Vagina (tissue), 2 donors: ENCODE measurements at regions not wholly inside any gene's neighbourhood (a gene's known extent, or its start where the extent isn't known, plus 50 kb on each side); places are given as distances from the start of the nearest gene placed in this dataset.

ENCODE experiments used
- DNase-seq, 2 donors: peaks; one replicate each; pipeline ENCODE4 v3.0.0-alpha.2; 2017; ENCODE audit errors: extremely low spot score in 2 of 2
- H3K27ac ChIP-seq: fragments of 200-600 bp; sonication (generic); one replicate; pipeline ENCODE4 v1.5.1; 2019
- H3K27me3 ChIP-seq: fragments of 200-600 bp; sonication (generic); one replicate; pipeline ENCODE4 v1.5.1; 2019
- H3K36me3 ChIP-seq, 2 donors: fragments of 200-600 bp; sonication (generic); one replicate each; pipeline ENCODE4 v1.5.1; 2017 to 2019
- H3K4me1 ChIP-seq: fragments of 200-600 bp; sonication (generic); one replicate; pipeline ENCODE4 v1.5.1; 2019
- H3K4me3 ChIP-seq, 2 donors: fragments of 200-600 bp; sonication (generic); 1 replicate in 1 of 2; 2 replicates in 1 of 2; pipeline ENCODE4 v1.5.1; 2016 to 2019
- H3K9me3 ChIP-seq: fragments of 200-600 bp; sonication (generic); one replicate; pipeline ENCODE4 v1.5.1; 2019
- CTCF ChIP-seq, 3 experiments: fragments of 450-650 bp in 2 of 3; fragments of 200-600 bp in 1 of 3; sonication (generic) in 1 of 3; IDR thresholded peaks; one replicate each; pipeline ENCODE4 v1.5.1; 2017 to 2019; ENCODE audit warnings: antibody characterized with exemption in 3 of 3, mild to moderate bottlenecking in 2 of 3, moderate library complexity in 2 of 3
- POLR2A ChIP-seq, 2 donors: fragments of 450-650 bp; IDR thresholded peaks; one replicate each; pipeline ENCODE4 v1.6.1; 2017; ENCODE audit warnings: antibody characterized with exemption in 2 of 2, mild to moderate bottlenecking in 2 of 2, moderate library complexity in 2 of 2
- POLR2AphosphoS5 ChIP-seq, 2 donors: sonication (generic); formaldehyde crosslinking; IDR thresholded peaks; one replicate each; pipeline ENCODE4 v1.9.0; 2017; ENCODE audit warnings: antibody characterized with exemption in 2 of 2, mild to moderate bottlenecking in 2 of 2, low read depth in 1 of 2; ENCODE audit not compliant: insufficient read depth in 1 of 2
- intact Hi-C: fragments of 100-400 bp; cut with DNase I; formaldehyde crosslinking; loops from one replicate; pipeline ENCODE4 v1.15.1; 2023

GRCh38 chr4:175499735-175500352, 312.2 kb downstream of the GPM6A start:
- no peak for DNase-seq
- Histone ChIP-seq H3K27me3 (no peaks in the 10 kb centered on the region), H3K9me3 (no peaks in the 10 kb centered on the region), H3K4me1 (no peaks in the 10 kb centered on the region), H3K4me3 (no peak overlapping the region), H3K27ac (no peak overlapping the region), H3K36me3 (no peaks in the 10 kb centered on the region)
- intact Hi-C loops, result no loop called here
- no peak for TF ChIP-seq POLR2AphosphoS5 (IDR thresholded peaks at IDR 0.05; ENCODE audit: insufficient read depth in 1 of 2, low read depth in 1 of 2)
- TF ChIP-seq POLR2A (IDR thresholded peaks at IDR 0.05), result no peak
- no peak for TF ChIP-seq CTCF (IDR thresholded peaks at IDR 0.05)

- Histone ChIP-seq H3K9me3 (no peaks in the 10 kb centered on the region), H3K4me1 (no peaks in the 10 kb centered on the region), H3K4me3 (no peak overlapping the region), H3K27ac (no peak overlapping the region), H3K27me3 (no peaks in the 10 kb centered on the region), H3K36me3 (no peaks in the 10 kb centered on the region)
- DNase-seq, result no peak
- TF ChIP-seq POLR2AphosphoS5 (IDR thresholded peaks at IDR 0.05; ENCODE audit: insufficient read depth in 1 of 2, low read depth in 1 of 2) (no peak), CTCF (IDR thresholded peaks at IDR 0.05) (no peak), POLR2A (IDR thresholded peaks at IDR 0.05) (no peak)
- intact Hi-C loops, result no loop called here
Measured at GRCh38 chr4:175504318-175504717, 307.7 kb downstream of the GPM6A start.

GRCh38 chr4:175509320-175509719, 302.7 kb downstream of the GPM6A start:
- Histone ChIP-seq H3K9me3 (no peaks in the 10 kb centered on the region), H3K4me3 (no peak overlapping the region), H3K27me3 (no peaks in the 10 kb centered on the region), H3K36me3 (no peaks in the 10 kb centered on the region), H3K27ac (no peak overlapping the region), H3K4me1 (no peaks in the 10 kb centered on the region)
- no peak for TF ChIP-seq CTCF (IDR thresholded peaks at IDR 0.05)
- no peak for TF ChIP-seq POLR2AphosphoS5 (IDR thresholded peaks at IDR 0.05; ENCODE audit: insufficient read depth in 1 of 2, low read depth in 1 of 2)
- TF ChIP-seq POLR2A (IDR thresholded peaks at IDR 0.05), result no peak
- DNase-seq, result no peak
- intact Hi-C loops, result no loop called here

- Histone ChIP-seq H3K27ac (no peak overlapping the region), H3K4me3 (no peak overlapping the region), H3K36me3 (no peaks in the 10 kb centered on the region), H3K9me3 (no peaks in the 10 kb centered on the region), H3K4me1 (no peaks in the 10 kb centered on the region), H3K27me3 (no peaks in the 10 kb centered on the region)
- TF ChIP-seq POLR2AphosphoS5 (IDR thresholded peaks at IDR 0.05; ENCODE audit: insufficient read depth in 1 of 2, low read depth in 1 of 2) (no peak), CTCF (IDR thresholded peaks at IDR 0.05) (no peak), POLR2A (IDR thresholded peaks at IDR 0.05) (no peak)
- intact Hi-C loops, result no loop called here
- no peak for DNase-seq
Measured at GRCh38 chr4:175511861-175512260, 300.2 kb downstream of the GPM6A start.

GRCh38 chr4:175514174-175514573, 297.9 kb downstream of the GPM6A start:
- DNase-seq, result no peak
- Histone ChIP-seq H3K4me3 (no peak overlapping the region), H3K27ac (no peak overlapping the region), H3K4me1 (no peaks in the 10 kb centered on the region), H3K36me3 (no peaks in the 10 kb centered on the region), H3K9me3 (no peaks in the 10 kb centered on the region), H3K27me3 (no peaks in the 10 kb centered on the region)
- TF ChIP-seq POLR2A (IDR thresholded peaks at IDR 0.05), result no peak
- no peak for TF ChIP-seq POLR2AphosphoS5 (IDR thresholded peaks at IDR 0.05; ENCODE audit: insufficient read depth in 1 of 2, low read depth in 1 of 2)
- no peak for TF ChIP-seq CTCF (IDR thresholded peaks at IDR 0.05)
- intact Hi-C loops, result no loop called here
